ENCODE measurements at regions not wholly inside any gene's neighbourhood (a gene's known extent, or its start where the extent isn't known, plus 50 kb on each side); places are given as distances from the start of the nearest gene placed in this dataset.

DNA sequence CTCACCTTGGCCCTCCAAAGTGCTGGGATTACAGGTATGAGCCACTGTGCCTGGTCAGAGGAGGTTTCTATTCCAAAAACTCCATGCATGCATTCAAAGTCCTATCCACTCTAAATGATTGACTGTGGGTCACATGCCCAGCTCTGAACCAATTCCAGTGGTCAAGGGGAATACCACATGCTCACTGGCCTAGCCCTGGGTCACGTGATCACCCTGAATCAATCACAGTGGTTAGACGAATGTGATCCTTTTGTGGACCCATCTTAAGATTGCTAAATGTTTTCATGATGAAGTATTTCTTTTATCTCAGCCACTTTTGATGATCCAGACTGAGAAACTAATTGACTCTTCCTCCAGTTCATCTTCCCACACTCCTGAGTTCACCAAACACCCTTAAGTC, 475.8 kb downstream of the PREX1 start:
- no peak for ATAC-seq (ENCODE audit: low read depth)
- Mint-ChIP-seq H3K4me3 (no peak overlapping the region), H3K9me3 (peaks cover 2% of the 10 kb centered on the region)

DNA sequence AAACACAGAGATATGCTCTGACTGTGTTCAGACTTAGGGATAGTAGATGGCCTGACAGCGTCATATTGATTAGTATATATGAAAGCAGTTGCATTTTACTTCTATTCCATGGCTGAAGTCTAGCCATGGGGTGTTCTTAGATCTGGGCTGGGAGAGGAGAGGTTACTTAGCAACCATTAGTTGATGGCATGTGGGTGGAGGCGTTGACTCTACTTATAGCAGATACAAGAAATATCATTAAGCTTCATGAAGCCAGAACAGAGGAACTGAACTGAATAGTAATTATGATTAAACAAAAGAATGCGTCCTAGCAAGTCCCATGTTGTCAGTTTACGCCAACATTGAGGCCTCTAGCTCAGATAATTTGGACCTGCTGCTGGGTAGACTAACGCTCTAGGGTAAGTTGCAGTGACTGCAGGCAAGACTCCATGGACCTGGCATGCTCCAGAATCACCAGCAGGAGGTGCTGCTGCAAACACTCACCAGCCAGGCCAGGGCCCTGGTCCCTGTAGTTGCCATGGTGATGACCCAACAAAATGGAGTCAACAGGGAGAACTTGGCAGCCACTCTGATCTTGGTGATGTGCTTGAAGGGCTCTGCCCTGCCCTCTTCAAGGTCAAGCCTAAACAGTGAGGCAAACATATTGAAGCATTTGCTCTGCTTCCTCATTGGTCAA, 477.3 kb downstream of the PREX1 start:
- DNase-seq (ENCODE audit: low spot score in 2 of 2) (no peak), ATAC-seq (ENCODE audit: low read depth) (peak; percentile 59)
- Mint-ChIP-seq H3K27me3 (peaks cover 2% of the 10 kb centered on the region), H3K27ac (no peak overlapping the region), H3K36me3 (peaks cover 5% of the 10 kb centered on the region), H3K9me3 (peaks cover 1% of the 10 kb centered on the region), H3K4me1 (no peaks in the 10 kb centered on the region), H3K4me3 (no peak overlapping the region)

More for the DNA sequence above, 475.8 kb downstream of the PREX1 start:
- peaks cover 5% of the 10 kb centered on the region for H3K36me3 Mint-ChIP-seq
- peaks cover 2% of the 10 kb centered on the region for H3K27me3 Mint-ChIP-seq
- H3K27ac Mint-ChIP-seq, result no peak overlapping the region
- no peaks in the 10 kb centered on the region for H3K4me1 Mint-ChIP-seq
- DNase-seq (ENCODE audit: low spot score in 2 of 2), result no peak

GRCh38 chr20:48349656-48350055, 478.1 kb downstream of the PREX1 start:
- Mint-ChIP-seq H3K4me1 (no peaks in the 10 kb centered on the region), H3K27me3 (peaks cover 2% of the 10 kb centered on the region)
- ATAC-seq (ENCODE audit: low read depth), result no peak

DNA sequence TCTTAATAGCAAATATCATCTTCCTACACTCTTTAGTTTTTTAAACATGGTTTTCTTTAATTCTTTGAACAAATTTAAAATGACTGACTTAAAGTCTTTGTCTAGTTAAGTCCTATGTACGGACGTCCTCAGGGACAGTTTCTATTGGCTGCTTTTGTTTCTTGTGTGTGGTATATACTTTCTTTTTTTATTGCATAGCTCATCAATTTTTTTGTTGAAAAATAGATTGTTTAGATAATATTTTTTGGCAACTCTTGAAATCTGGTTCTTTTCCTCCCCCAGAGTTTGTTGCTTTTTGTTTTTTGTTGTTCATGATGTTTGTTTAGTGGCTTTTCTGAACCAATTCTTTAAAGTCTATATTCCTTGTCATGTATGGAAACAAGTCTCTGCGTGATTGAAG, 479.8 kb downstream of the PREX1 start:
- Mint-ChIP-seq H3K4me1 (no peaks in the 10 kb centered on the region), H3K27ac (no peak overlapping the region), H3K4me3 (no peak overlapping the region), H3K9me3 (peaks cover 1% of the 10 kb centered on the region), H3K27me3 (peaks cover 5% of the 10 kb centered on the region), H3K36me3 (peaks cover 3% of the 10 kb centered on the region)
- DNase-seq (ENCODE audit: low spot score in 2 of 2), result no peak
- no peak for ATAC-seq (ENCODE audit: low read depth)

More at GRCh38 chr20:48349656-48350055, 478.1 kb downstream of the PREX1 start:
- no peak for DNase-seq (ENCODE audit: low spot score in 2 of 2)
- Mint-ChIP-seq H3K36me3 (peaks cover 5% of the 10 kb centered on the region), H3K4me3 (no peak overlapping the region), H3K27ac (no peak overlapping the region), H3K9me3 (peaks cover 1% of the 10 kb centered on the region)

DNA sequence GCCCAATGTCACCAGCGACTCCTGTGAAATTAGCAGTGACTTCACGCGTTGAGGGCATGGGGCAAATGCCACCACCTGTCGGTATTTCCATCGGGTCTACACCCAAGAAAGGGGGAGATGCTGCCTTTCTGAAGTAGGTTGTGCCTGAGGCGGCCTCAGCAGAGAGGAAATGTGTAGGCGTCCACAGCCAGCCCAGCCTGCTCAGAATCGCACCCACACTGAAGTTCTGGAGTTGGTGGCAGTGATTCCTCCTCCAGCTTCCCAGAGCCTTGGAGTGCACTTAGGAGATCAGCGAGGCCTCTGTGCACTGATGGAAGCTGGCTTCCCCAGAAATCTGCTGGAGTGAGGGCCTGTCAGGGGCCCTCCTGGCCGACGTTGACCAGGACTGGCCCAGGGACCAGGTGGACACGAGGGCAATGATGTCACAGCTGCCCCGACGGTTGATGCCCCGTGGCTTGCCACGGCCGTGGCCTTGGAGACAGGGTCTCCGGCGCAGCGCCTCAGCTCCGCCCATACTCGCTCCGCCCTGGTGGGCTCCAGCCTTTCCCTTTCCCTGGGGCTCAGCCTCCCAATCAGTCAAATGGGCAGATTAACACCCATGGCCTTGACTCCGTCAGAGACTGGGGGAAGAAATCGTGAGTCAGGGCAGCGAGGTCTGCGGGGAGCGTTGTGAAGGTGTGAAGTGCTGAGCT, 484.8 kb downstream of the PREX1 start:
- no peak for ATAC-seq (ENCODE audit: low read depth)
- Mint-ChIP-seq H3K4me1 (peaks cover 30% of the 10 kb centered on the region), H3K36me3 (peaks cover 3% of the 10 kb centered on the region), H3K27ac (no peak overlapping the region), H3K4me3 (no peak overlapping the region), H3K27me3 (peaks cover 12% of the 10 kb centered on the region), H3K9me3 (peaks cover 1% of the 10 kb centered on the region)
- no peak for DNase-seq (ENCODE audit: low spot score in 2 of 2)

DNA sequence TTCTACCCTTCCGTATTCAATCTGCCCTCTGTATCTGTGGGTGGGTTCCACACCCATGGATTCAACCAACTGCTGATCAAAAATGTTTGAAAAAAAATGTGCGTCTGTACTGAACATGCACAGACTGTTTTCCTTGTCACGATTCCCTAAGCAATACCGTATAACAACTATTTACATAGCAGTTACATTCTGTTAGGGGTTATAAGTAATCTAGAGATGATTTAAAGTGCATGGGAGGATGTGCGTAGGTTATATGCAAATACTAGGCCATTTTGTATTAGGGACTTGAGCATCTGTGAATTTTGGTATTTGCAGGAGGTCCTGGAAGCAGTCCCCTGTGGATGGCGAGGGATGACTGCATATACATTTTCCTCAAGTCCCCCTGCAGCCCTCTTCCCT, 486.9 kb downstream of the PREX1 start:
- no peak overlapping the region for H3K27ac Mint-ChIP-seq
- peak overlapping the region; percentile 48 for H3K4me3 Mint-ChIP-seq
- ATAC-seq (ENCODE audit: low read depth), result peak; percentile 66
- peaks cover 30% of the 10 kb centered on the region for H3K4me1 Mint-ChIP-seq
- H3K27me3 Mint-ChIP-seq, result peaks cover 10% of the 10 kb centered on the region
- no peaks in the 10 kb centered on the region for H3K9me3 Mint-ChIP-seq
- no peak for DNase-seq (ENCODE audit: low spot score in 2 of 2)
- no peaks in the 10 kb centered on the region for H3K36me3 Mint-ChIP-seq

- peaks cover 30% of the 10 kb centered on the region for H3K4me1 Mint-ChIP-seq
- H3K9me3 Mint-ChIP-seq, result no peaks in the 10 kb centered on the region
- no peaks in the 10 kb centered on the region for H3K36me3 Mint-ChIP-seq
- no peak for DNase-seq (ENCODE audit: low spot score in 2 of 2)
- peak overlapping the region; percentile 48 for H3K4me3 Mint-ChIP-seq
- ATAC-seq (ENCODE audit: low read depth), result peak; percentile 46
- H3K27me3 Mint-ChIP-seq, result peaks cover 10% of the 10 kb centered on the region
- H3K27ac Mint-ChIP-seq, result no peak overlapping the region
Observed at GRCh38 chr20:48339986-48340882, 487.6 kb downstream of the PREX1 start.

- no peak for DNase-seq (ENCODE audit: low spot score in 2 of 2)
- Mint-ChIP-seq H3K9me3 (no peaks in the 10 kb centered on the region), H3K4me1 (peaks cover 30% of the 10 kb centered on the region), H3K27me3 (peaks cover 10% of the 10 kb centered on the region), H3K4me3 (peak overlapping the region; percentile 7), H3K27ac (peak overlapping the region; percentile 40), H3K36me3 (no peaks in the 10 kb centered on the region)
- peak; percentile 31 for ATAC-seq (ENCODE audit: low read depth)
Observed at GRCh38 chr20:48339190-48339985, 488.4 kb downstream of the PREX1 start.

DNA sequence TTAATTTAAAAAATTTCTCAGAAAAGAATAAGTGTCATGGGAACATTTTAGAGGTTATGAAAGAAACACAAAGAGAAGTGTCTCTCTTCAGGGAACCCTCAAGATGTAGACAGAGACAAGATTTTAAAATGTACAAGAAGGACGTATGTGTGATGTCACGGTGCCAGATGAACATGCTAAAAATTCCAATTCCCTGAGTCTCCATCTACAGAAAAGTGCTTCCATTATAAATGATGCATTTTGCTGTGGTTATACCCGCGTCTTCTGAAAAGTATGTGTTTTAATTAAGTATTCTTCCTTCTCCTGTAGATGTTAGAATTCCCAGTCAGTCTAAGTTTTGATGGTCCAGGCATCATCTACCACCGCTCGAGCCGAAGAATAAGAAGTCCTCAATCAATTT, 489.1 kb downstream of the PREX1 start:
- no peak for ATAC-seq (ENCODE audit: low read depth)
- H3K4me1 Mint-ChIP-seq, result peaks cover 30% of the 10 kb centered on the region
- no peaks in the 10 kb centered on the region for H3K36me3 Mint-ChIP-seq
- H3K27me3 Mint-ChIP-seq, result peaks cover 10% of the 10 kb centered on the region
- no peak overlapping the region for H3K4me3 Mint-ChIP-seq
- peak overlapping the region; percentile 40 for H3K27ac Mint-ChIP-seq
- no peaks in the 10 kb centered on the region for H3K9me3 Mint-ChIP-seq
- no peak for DNase-seq (ENCODE audit: low spot score in 2 of 2)

GRCh38 chr20:48336597-48336996, 491.2 kb downstream of the PREX1 start:
- ATAC-seq (ENCODE audit: low read depth) (no peak), DNase-seq (ENCODE audit: low spot score in 2 of 2) (no peak)
- H3K27ac Mint-ChIP-seq, result no peak overlapping the region
- no peak overlapping the region for H3K4me3 Mint-ChIP-seq
- H3K4me1 Mint-ChIP-seq, result peaks cover 23% of the 10 kb centered on the region
- H3K9me3 Mint-ChIP-seq, result no peaks in the 10 kb centered on the region
- H3K36me3 Mint-ChIP-seq, result no peaks in the 10 kb centered on the region
- peaks cover 1% of the 10 kb centered on the region for H3K27me3 Mint-ChIP-seq

DNA sequence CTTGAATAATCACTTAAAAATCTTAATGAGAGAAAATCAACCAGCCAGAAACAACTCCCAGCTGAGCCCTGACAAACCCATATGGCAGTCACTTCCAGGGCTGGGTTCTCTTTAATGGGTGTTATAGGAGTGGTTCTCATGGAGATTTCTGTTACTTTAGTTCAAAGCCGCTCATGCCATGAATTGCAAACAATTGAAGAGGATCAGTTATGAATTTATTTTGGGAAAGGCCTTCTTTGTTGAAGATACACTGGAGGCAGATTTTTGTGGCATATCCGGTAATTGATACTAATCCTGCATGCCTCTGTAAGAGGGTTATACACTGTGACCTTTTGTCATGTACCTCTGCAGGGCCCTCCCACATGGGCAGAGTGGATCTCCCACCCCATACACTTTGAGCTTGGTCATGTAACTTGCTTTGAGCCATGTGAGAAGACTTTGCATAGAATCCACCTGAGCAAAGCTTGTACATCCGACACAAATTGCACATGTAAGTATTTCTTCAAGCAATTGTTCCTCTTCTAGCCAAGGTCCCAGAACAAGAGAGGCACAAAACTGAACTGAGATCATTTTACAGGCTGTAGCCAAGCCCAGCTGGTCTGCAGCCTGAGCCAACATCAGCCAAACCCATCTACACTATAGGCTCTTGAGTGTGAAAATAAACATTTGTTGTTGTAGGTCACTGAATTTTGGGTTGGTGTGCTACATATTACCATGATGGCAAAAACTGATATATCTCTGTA, 492.3 kb downstream of the PREX1 start:
- no peak overlapping the region for H3K27ac Mint-ChIP-seq
- H3K4me3 Mint-ChIP-seq, result no peak overlapping the region
- no peak for DNase-seq (ENCODE audit: low spot score in 2 of 2)
- H3K4me1 Mint-ChIP-seq, result peaks cover 14% of the 10 kb centered on the region
- no peak for ATAC-seq (ENCODE audit: low read depth)
- H3K27me3 Mint-ChIP-seq, result no peaks in the 10 kb centered on the region
- H3K9me3 Mint-ChIP-seq, result no peaks in the 10 kb centered on the region
- no peaks in the 10 kb centered on the region for H3K36me3 Mint-ChIP-seq

DNA sequence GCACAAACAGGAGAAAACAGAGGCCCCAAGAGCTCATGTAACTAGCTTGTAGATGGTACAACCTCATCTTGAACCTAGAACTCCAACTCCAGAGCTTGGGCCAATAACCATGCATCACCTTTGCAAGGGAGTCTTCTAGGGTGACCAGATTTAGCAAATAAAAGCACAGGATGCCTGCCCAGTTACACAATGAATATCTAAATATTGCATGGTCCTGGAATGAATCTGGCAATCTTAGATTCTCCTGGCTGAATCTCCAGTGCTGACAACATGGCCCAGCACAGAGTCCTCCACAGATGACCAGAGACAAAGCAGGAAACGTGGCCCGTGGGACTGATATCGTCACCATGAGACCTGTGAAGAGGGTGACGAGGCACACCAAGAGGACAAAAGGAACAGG, 494.1 kb downstream of the PREX1 start:
- H3K9me3 Mint-ChIP-seq, result no peaks in the 10 kb centered on the region
- H3K36me3 Mint-ChIP-seq, result no peaks in the 10 kb centered on the region
- ATAC-seq (ENCODE audit: low read depth), result no peak
- no peaks in the 10 kb centered on the region for H3K4me1 Mint-ChIP-seq
- H3K27me3 Mint-ChIP-seq, result no peaks in the 10 kb centered on the region
- H3K4me3 Mint-ChIP-seq, result no peak overlapping the region
- H3K27ac Mint-ChIP-seq, result no peak overlapping the region
- DNase-seq (ENCODE audit: low spot score in 2 of 2), result no peak

GRCh38 chr20:48332555-48332954, 495.2 kb downstream of the PREX1 start:
- no peaks in the 10 kb centered on the region for H3K4me1 Mint-ChIP-seq
- no peaks in the 10 kb centered on the region for H3K9me3 Mint-ChIP-seq
- H3K27ac Mint-ChIP-seq, result no peak overlapping the region
- H3K36me3 Mint-ChIP-seq, result no peaks in the 10 kb centered on the region
- no peak overlapping the region for H3K4me3 Mint-ChIP-seq
- no peak for DNase-seq (ENCODE audit: low spot score in 2 of 2)
- no peak for ATAC-seq (ENCODE audit: low read depth)
- peaks cover 6% of the 10 kb centered on the region for H3K27me3 Mint-ChIP-seq

Data from memory B cell (primary cell).